ENCODE measurements at regions not wholly inside any gene's neighbourhood (a gene's known extent, or its start where the extent isn't known, plus 50 kb on each side); places are given as distances from the start of the nearest gene placed in this dataset.

- Histone ChIP-seq H3K9ac (ENCODE audit: low read length) (no peak overlapping the region), H4K20me1 (ENCODE audit: low read depth, low read length) (no peaks in the 10 kb centered on the region), H3F3A (ENCODE audit: insufficient read depth) (no peaks in the 10 kb centered on the region), H3K4me2 (ENCODE audit: low read depth, low read length, poor library complexity, severe bottlenecking) (no peak overlapping the region), H3K9me2 (replicated peaks; ENCODE audit: insufficient read depth, low read length) (no peaks in the 10 kb centered on the region), H2AFZ (ENCODE audit: low read depth, low read length, severe bottlenecking) (no peak overlapping the region), H3K27me3 (ENCODE audit: low read length) (no peaks in the 10 kb centered on the region), H3K36me3 (ENCODE audit: low read length) (no peaks in the 10 kb centered on the region), H3K9me3 (ENCODE audit: insufficient read depth, low read length) (peaks cover 4% of the 10 kb centered on the region; the same call in 1 of the 2 replicates), H3K27ac (ENCODE audit: low read depth, low read length) (no peak overlapping the region), H3K4me3 (ENCODE audit: insufficient read depth, low read length, poor library complexity, severe bottlenecking) (no peak overlapping the region), H3K79me2 (ENCODE audit: insufficient read depth, low read length) (no peaks in the 10 kb centered on the region)
- no peak for TF ChIP-seq CTCF (IDR thresholded peaks at IDR 0.05; ENCODE audit: insufficient read depth, low read length, poor library complexity, severe bottlenecking)
- no peak for TF ChIP-seq EZH2phosphoT487 (conservative IDR thresholded peaks at IDR 0.05; ENCODE audit: low read length)
Measured at GRCh38 chr6:170122651-170123050, 168.2 kb downstream of the DLL1 start.

- TF ChIP-seq CTCF (IDR thresholded peaks at IDR 0.05; ENCODE audit: insufficient read depth, low read length, poor library complexity, severe bottlenecking), result no peak
- TF ChIP-seq EZH2phosphoT487 (conservative IDR thresholded peaks at IDR 0.05; ENCODE audit: low read length), result no peak
- no peak overlapping the region for H3K4me2 ChIP-seq (ENCODE audit: low read depth, low read length, poor library complexity, severe bottlenecking)
- H3K27ac ChIP-seq (ENCODE audit: low read depth, low read length), result no peak overlapping the region
Measured at GRCh38 chr6:170117111-170117972, 173.5 kb downstream of the DLL1 start.

GRCh38 chr6:170116636-170117035 lies 174.2 kb downstream of the DLL1 start:
- Histone ChIP-seq H3F3A (ENCODE audit: insufficient read depth) (no peaks in the 10 kb centered on the region), H3K4me3 (ENCODE audit: insufficient read depth, low read length, poor library complexity, severe bottlenecking) (no peak overlapping the region), H3K79me2 (ENCODE audit: insufficient read depth, low read length) (no peaks in the 10 kb centered on the region), H3K27me3 (ENCODE audit: low read length) (no peaks in the 10 kb centered on the region), H3K9me3 (ENCODE audit: insufficient read depth, low read length) (peaks cover 4% of the 10 kb centered on the region; the same call in 1 of the 2 replicates), H4K20me1 (ENCODE audit: low read depth, low read length) (no peaks in the 10 kb centered on the region), H3K4me2 (ENCODE audit: low read depth, low read length, poor library complexity, severe bottlenecking) (no peak overlapping the region), H2AFZ (ENCODE audit: low read depth, low read length, severe bottlenecking) (no peak overlapping the region), H3K27ac (ENCODE audit: low read depth, low read length) (no peak overlapping the region), H3K9ac (ENCODE audit: low read length) (no peak overlapping the region), H3K36me3 (ENCODE audit: low read length) (no peaks in the 10 kb centered on the region), H3K9me2 (replicated peaks; ENCODE audit: insufficient read depth, low read length) (no peaks in the 10 kb centered on the region)
- no peak for TF ChIP-seq CTCF (IDR thresholded peaks at IDR 0.05; ENCODE audit: insufficient read depth, low read length, poor library complexity, severe bottlenecking)
- no peak for TF ChIP-seq EZH2phosphoT487 (conservative IDR thresholded peaks at IDR 0.05; ENCODE audit: low read length)

More at GRCh38 chr6:170117111-170117972, 173.5 kb downstream of the DLL1 start:
- Histone ChIP-seq H4K20me1 (ENCODE audit: low read depth, low read length) (no peaks in the 10 kb centered on the region), H2AFZ (ENCODE audit: low read depth, low read length, severe bottlenecking) (no peak overlapping the region), H3F3A (ENCODE audit: insufficient read depth) (no peaks in the 10 kb centered on the region), H3K36me3 (ENCODE audit: low read length) (no peaks in the 10 kb centered on the region), H3K9me3 (ENCODE audit: insufficient read depth, low read length) (peaks cover 4% of the 10 kb centered on the region; the same call in 1 of the 2 replicates), H3K9ac (ENCODE audit: low read length) (no peak overlapping the region), H3K9me2 (replicated peaks; ENCODE audit: insufficient read depth, low read length) (no peaks in the 10 kb centered on the region), H3K27me3 (ENCODE audit: low read length) (no peaks in the 10 kb centered on the region), H3K4me3 (ENCODE audit: insufficient read depth, low read length, poor library complexity, severe bottlenecking) (no peak overlapping the region), H3K79me2 (ENCODE audit: insufficient read depth, low read length) (no peaks in the 10 kb centered on the region)

Measured in SU-DHL-6 (cell line).